ENCODE measurements at regions not wholly inside any gene's neighbourhood (a gene's known extent, or its start where the extent isn't known, plus 50 kb on each side); places are given as distances from the start of the nearest gene placed in this dataset.

- TF ChIP-seq ATF3 (IDR thresholded peaks at IDR 0.05; ENCODE audit: insufficient read depth, low read depth, low read length) = no peak
Observed at GRCh38 chr6:67391955-67392354, 1243.1 kb upstream of the ADGRB3 start (continued).

Measured in H1 (cell line).